GM23338 (cell line): ENCODE measurements at regions not wholly inside any gene's neighbourhood (a gene's known extent, or its start where the extent isn't known, plus 50 kb on each side); places are given as distances from the start of the nearest gene placed in this dataset.

Experiments used
- ATAC-seq: fragments of 200-7000 bp; cut with Tn5 transposase; 3 replicates; pipeline ENCODE4 v1.9.1; 2020
- DNase-seq: peaks from one replicate; pipeline ENCODE4 v3.0.0-alpha.2; 2015; ENCODE audit warnings: low spot score
- H2AFZ ChIP-seq: fragments of 200-600 bp; sonication (generic); 2 replicates; pipeline ENCODE4 v1.8.0; 2016; ENCODE audit warnings: antibody characterized with exemption, mild to moderate bottlenecking, moderate library complexity
- H3F3A ChIP-seq: fragments of 200-600 bp; sonication (generic); replicated peaks from 2 replicates; pipeline ENCODE4 v1.8.0; 2017; ENCODE audit warnings: antibody characterized with exemption, mixed run types, low read depth
- H3K27ac ChIP-seq: fragments of 200-600 bp; sonication (generic); 2 replicates; pipeline ENCODE4 v1.6.1; 2016; ENCODE audit warnings: low read depth
- H3K27me3 ChIP-seq: fragments of 200-600 bp; sonication (generic); 2 replicates; pipeline ENCODE4 v1.8.0; 2016; ENCODE audit warnings: mild to moderate bottlenecking, mixed run types, moderate library complexity; ENCODE audit not compliant: insufficient read depth
- H3K36me3 ChIP-seq: fragments of 200-600 bp; sonication (generic); 2 replicates; pipeline ENCODE4 v1.8.0; 2016; ENCODE audit warnings: mild to moderate bottlenecking; ENCODE audit not compliant: insufficient read depth
- H3K4me1 ChIP-seq: fragments of 200-600 bp; sonication (generic); 2 replicates; pipeline ENCODE4 v1.8.0; 2016; ENCODE audit warnings: mild to moderate bottlenecking, moderate library complexity; ENCODE audit not compliant: insufficient read depth
- H3K4me2 ChIP-seq: fragments of 200-600 bp; sonication (generic); 2 replicates; pipeline ENCODE4 v1.7.1; 2017; ENCODE audit warnings: mixed run types
- H3K4me3 ChIP-seq: fragments of 200-600 bp; sonication (generic); 2 replicates; pipeline ENCODE4 v1.6.1; 2016; ENCODE audit warnings: mixed run types
- H3K79me2 ChIP-seq: fragments of 200-600 bp; sonication (generic); replicated peaks from 2 replicates; pipeline ENCODE4 v1.8.0; 2017; ENCODE audit warnings: mild to moderate bottlenecking; ENCODE audit not compliant: insufficient read depth
- H3K9me2 ChIP-seq: fragments of 200-600 bp; sonication (generic); 2 replicates; pipeline ENCODE4 v1.8.0; 2017; ENCODE audit not compliant: insufficient read depth
- H4K20me1 ChIP-seq: fragments of 200-600 bp; sonication (generic); replicated peaks from 2 replicates; pipeline ENCODE4 v1.8.0; 2017; ENCODE audit warnings: mild to moderate bottlenecking; ENCODE audit not compliant: insufficient read depth
- H3K27ac Mint-ChIP-seq: 2 replicates; pipeline ENCODE4 v1.8.0; 2020; ENCODE audit warnings: inconsistent platforms, mild to moderate bottlenecking, moderate library complexity, mixed read lengths
- H3K27me3 Mint-ChIP-seq: 3 replicates; pipeline ENCODE4 v1.8.0; 2022; ENCODE audit warnings: low read depth, mild to moderate bottlenecking, moderate library complexity, mixed read lengths, inconsistent platforms; ENCODE audit not compliant: insufficient read depth, poor library complexity
- H3K36me3 Mint-ChIP-seq: 3 replicates; pipeline ENCODE4 v1.8.0; 2021; ENCODE audit warnings: low read depth, mild to moderate bottlenecking, inconsistent platforms, moderate library complexity, mixed read lengths
- H3K4me1 Mint-ChIP-seq: 3 replicates; pipeline ENCODE4 v1.8.0; 2020; ENCODE audit warnings: mild to moderate bottlenecking, inconsistent platforms, mixed read lengths
- H3K4me3 Mint-ChIP-seq: 3 replicates; pipeline ENCODE4 v1.8.0; 2021; ENCODE audit warnings: moderate library complexity, mild to moderate bottlenecking, inconsistent platforms, mixed read lengths
- H3K9me3 Mint-ChIP-seq: 3 replicates; pipeline ENCODE4 v1.8.0; 2020; ENCODE audit warnings: moderate library complexity, mild to moderate bottlenecking, inconsistent platforms, mixed read lengths
- CREB1 ChIP-seq: fragments of 250-450 bp; sonication (Bioruptor Pico); IDR thresholded peaks from 2 replicates; pipeline ENCODE4 v1.5.0; 2020; ENCODE audit warnings: low read depth, mild to moderate bottlenecking, moderate library complexity
- EZH2 ChIP-seq: fragments of 200-600 bp; sonication (generic); IDR thresholded peaks from one replicate; pipeline ENCODE4 v1.8.0; 2017; ENCODE audit warnings: antibody characterized with exemption, mild to moderate bottlenecking, low read depth; ENCODE audit not compliant: unreplicated experiment
- EZH2phosphoT487 ChIP-seq: fragments of 200-600 bp; sonication (generic); IDR thresholded peaks from one replicate; pipeline ENCODE4 v1.8.1; 2018; ENCODE audit warnings: antibody characterized with exemption; ENCODE audit not compliant: unreplicated experiment
- JUNB ChIP-seq: IDR thresholded peaks from one replicate; pipeline ENCODE4 v1.6.1; 2016; ENCODE audit warnings: antibody characterized with exemption; ENCODE audit not compliant: unreplicated experiment
- NANOG ChIP-seq: IDR thresholded peaks from 2 replicates; pipeline ENCODE4 v1.6.1; 2016; ENCODE audit warnings: antibody characterized with exemption, borderline replicate concordance
- POLR2AphosphoS5 ChIP-seq: IDR thresholded peaks from 2 replicates; pipeline ENCODE4 v1.6.1; 2016; ENCODE audit warnings: antibody characterized with exemption, low read depth
- REST ChIP-seq: IDR thresholded peaks from one replicate; pipeline ENCODE4 v1.6.1; 2018; ENCODE audit warnings: antibody characterized with exemption; ENCODE audit not compliant: unreplicated experiment
- ZNF114 ChIP-seq: fragments of 250-450 bp; sonication (Bioruptor Pico); IDR thresholded peaks from 2 replicates; pipeline ENCODE4 v1.5.0; 2020; ENCODE audit warnings: mild to moderate bottlenecking, moderate library complexity
- ZNF331 ChIP-seq: fragments of 250-450 bp; sonication (Bioruptor Pico); IDR thresholded peaks from 2 replicates; pipeline ENCODE4 v1.5.0; 2020; ENCODE audit warnings: low read depth, mild to moderate bottlenecking, moderate library complexity
- ZNF462 ChIP-seq: fragments of 250-450 bp; sonication (Bioruptor Pico); IDR thresholded peaks from 2 replicates; pipeline ENCODE4 v1.5.0; 2020; ENCODE audit warnings: mild to moderate bottlenecking, moderate library complexity
- TF ChIP-seq, protein P1 (sequence below): IDR thresholded peaks from 2 replicates; pipeline ENCODE4 v1.6.1; 2016; ENCODE audit warnings: antibody characterized with exemption

GRCh38 chr1:230495891-230496385, 69.8 kb upstream of the PGBD5 start:
- no peak overlapping the region for H3K27ac Mint-ChIP-seq
- Histone ChIP-seq H3K4me1 (no peaks in the 10 kb centered on the region), H3K36me3 (no peaks in the 10 kb centered on the region), H3K4me3 (no peak overlapping the region), H4K20me1 (no peaks in the 10 kb centered on the region), H3K27me3 (no peaks in the 10 kb centered on the region), H3K9me2 (no peaks in the 10 kb centered on the region; the same call in 1 of the 2 replicates), H3K4me2 (no peak overlapping the region), H3K79me2 (no peaks in the 10 kb centered on the region), H3K27ac (no peak overlapping the region), H3F3A (no peaks in the 10 kb centered on the region), H2AFZ (peak overlapping the region; percentile 56; the same call in 1 of the 2 replicates)
- H3K4me1 Mint-ChIP-seq, result peaks cover 4% of the 10 kb centered on the region; the same call in 1 of the 3 replicates
- H3K36me3 Mint-ChIP-seq, result peaks cover 9% of the 10 kb centered on the region
- no peak overlapping the region for H3K4me3 Mint-ChIP-seq
- no peak for DNase-seq
- peaks cover 7% of the 10 kb centered on the region for H3K27me3 Mint-ChIP-seq
- TF ChIP-seq NANOG (no peak), ZNF462 (CRISPR knock-in tag) (no peak), POLR2AphosphoS5 (no peak), ZNF114 (CRISPR knock-in tag) (no peak), REST (no peak), EZH2phosphoT487 (no peak), EZH2 (no peak), CREB1 (CRISPR knock-in tag) (no peak), ZNF331 (CRISPR knock-in tag) (no peak), JUNB (no peak)
- TF ChIP-seq, protein P1, sequence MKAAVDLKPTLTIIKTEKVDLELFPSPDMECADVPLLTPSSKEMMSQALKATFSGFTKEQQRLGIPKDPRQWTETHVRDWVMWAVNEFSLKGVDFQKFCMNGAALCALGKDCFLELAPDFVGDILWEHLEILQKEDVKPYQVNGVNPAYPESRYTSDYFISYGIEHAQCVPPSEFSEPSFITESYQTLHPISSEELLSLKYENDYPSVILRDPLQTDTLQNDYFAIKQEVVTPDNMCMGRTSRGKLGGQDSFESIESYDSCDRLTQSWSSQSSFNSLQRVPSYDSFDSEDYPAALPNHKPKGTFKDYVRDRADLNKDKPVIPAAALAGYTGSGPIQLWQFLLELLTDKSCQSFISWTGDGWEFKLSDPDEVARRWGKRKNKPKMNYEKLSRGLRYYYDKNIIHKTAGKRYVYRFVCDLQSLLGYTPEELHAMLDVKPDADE, result no peak
- ATAC-seq, result no peak
- peaks cover 19% of the 10 kb centered on the region for H3K9me3 Mint-ChIP-seq
